GM21825 (cell line): ENCODE measurements at regions not wholly inside any gene's neighbourhood (a gene's known extent, or its start where the extent isn't known, plus 50 kb on each side); places are given as distances from the start of the nearest gene placed in this dataset.
"Not testable (repeated sequence)": the region's sequence is repeated elsewhere in the genome, so short reads cannot be mapped to it uniquely, and the experiment has no call there.

Experiments
- ATAC-seq: cut with Tn5 transposase; IDR thresholded peaks from one replicate; pipeline ENCODE4 v1.9.1; 2021; ENCODE audit warnings: mild to moderate bottlenecking, moderate library complexity; ENCODE audit not compliant: unreplicated experiment

DNA sequence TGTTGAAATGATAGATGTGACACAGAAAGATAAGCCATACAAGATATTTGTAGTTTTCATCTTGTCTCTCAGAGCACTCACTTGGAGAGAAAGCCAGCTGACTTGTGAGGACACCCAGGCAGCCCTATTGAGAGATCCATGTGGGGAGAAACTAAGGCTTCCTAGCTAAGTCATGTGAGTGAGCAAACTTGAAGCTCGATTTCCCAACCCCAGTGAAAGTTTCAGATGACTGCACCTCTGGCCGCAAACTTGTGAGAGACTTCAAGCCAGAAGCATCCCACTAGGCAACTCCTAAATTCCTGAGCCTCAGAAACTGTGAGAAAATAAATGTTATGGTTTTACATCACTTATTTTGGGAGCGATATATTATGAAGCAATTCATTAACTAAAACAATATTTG is 832.3 kb downstream of the LTN1 start:
- ATAC-seq: no peak

GRCh38 chr21:28159396-28159795 is 833.3 kb downstream of the LTN1 start:
- ATAC-seq: no peak

DNA sequence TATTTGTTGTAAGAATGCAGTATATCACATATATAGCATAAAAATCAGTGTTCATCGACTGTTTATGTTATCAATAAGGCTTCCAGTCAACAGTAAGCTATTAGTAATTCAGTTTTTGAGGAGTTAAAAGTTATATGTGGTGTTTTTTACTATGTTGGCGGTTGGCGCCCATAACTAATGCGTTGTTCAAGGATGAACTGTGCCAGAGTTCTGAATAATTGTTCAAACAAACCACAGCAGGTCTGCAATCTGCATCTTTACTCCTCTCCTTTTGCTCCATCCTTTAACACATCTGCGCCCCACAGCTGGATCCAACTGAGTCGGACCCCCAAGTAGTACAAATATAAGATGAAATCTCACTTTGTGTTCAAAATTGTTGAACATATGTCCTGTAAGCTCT is 836.1 kb downstream of the LTN1 start:
- no peak for ATAC-seq

GRCh38 chr21:28154121-28154520 is 838.6 kb downstream of the LTN1 start:
- ATAC-seq: no peak

GRCh38 chr21:28152732-28153131 is 839.9 kb downstream of the LTN1 start:
- no peak for ATAC-seq

DNA sequence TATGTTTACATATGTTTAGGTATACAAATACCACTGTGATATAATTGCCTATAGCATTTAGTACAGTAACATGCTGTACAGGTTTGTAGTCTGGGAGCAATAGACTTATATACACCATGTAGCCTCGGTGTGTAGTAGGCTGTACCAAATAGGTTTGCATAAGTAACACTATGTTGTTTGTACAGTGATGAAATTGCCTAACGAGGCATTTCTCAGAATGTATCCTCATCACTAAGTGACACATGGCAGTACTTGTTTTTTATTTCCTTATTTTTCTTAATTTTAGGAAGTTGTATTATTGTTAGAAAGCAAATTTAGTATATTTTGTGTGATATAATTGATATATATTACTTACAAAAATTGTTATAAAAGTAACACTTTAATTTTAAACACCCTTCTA is 840.9 kb downstream of the LTN1 start:
- ATAC-seq: no peak

DNA sequence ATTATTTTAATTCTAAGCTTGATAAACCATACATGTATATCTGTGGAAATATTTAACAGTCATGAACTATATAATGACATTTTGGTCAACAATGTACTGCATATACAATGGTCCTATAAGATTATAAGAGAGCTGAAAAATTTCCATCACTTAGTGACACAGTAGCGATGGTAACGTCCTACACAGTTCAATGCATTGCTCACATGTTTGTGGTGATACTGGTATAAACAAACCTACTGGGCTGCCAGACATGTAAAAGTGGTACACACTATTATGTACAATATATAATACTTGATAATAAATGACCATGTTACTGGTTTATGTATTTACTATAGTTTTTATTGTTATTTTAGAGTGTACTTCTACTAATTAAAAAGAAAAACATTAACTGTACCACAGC is 841.9 kb downstream of the LTN1 start:
- ATAC-seq: no peak

GRCh38 chr21:28148400-28149064 is 844.1 kb downstream of the LTN1 start:
- no peak for ATAC-seq

- no peak for ATAC-seq
These were observed 848.0 kb downstream of the LTN1 start for GRCh38 chr21:28144653-28145052.

DNA sequence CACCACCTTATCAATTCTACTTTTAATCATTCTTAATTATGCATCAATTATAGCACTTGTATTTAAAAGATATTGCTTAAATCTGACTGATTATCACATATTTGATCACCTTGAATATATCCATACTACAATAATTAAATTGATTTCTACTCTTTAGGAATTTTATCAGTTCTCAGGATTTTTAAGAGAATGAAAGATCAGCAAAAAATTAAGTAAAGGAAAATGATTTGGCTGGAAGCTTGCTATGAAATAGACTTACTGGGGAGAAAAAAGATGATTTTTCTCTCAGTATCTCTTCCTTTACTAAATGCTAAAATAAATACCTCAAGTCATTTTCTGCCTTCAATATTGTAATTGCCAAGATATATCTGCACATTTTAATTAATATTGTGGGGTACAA is 848.6 kb downstream of the LTN1 start:
- no peak for ATAC-seq

- no peak for ATAC-seq
These were observed 850.0 kb downstream of the LTN1 start for GRCh38 chr21:28142697-28143096.

- no peak for ATAC-seq
These were observed 854.4 kb downstream of the LTN1 start for GRCh38 chr21:28138272-28138671.

GRCh38 chr21:28136656-28137255 is 855.9 kb downstream of the LTN1 start:
- no peak for ATAC-seq

DNA sequence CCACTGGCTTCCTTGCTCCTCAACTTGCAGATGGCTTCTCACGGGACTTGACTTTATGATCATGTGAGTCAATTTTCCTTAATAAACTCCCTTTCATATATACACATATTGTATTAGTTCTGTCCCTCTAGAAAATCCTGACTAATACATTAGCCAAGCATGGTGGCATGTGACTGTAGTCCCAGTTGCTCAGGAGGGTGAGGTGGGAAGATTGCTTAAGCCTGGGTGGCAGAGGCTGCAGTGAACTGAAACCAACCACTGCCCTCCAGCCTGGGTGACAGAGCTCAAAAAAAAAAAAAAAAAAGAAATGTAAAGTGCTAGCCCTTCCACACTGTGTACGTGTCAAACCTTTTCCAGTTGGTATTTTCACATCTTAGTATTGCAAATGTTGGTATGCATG is 857.0 kb downstream of the LTN1 start:
- ATAC-seq: no peak

DNA sequence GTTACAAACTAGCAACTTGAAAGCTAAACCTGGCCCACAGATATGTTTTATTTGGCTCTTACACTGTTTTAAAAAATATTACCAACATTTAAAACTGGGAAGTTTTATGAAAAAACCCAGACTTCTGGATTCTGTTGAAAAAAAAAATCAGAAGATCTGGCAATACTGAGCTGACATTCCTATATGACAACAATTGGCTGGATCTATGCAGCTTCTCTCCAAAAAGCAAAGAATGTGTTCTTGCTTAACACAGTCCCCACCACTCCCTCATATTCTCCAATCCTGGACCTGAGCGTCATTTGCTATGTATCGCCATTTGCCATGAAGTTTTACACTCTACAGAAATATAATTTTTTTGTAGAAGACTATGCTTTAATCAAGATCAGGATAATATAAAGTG is 859.6 kb downstream of the LTN1 start:
- no peak for ATAC-seq

- no peak for ATAC-seq
These were observed 860.0 kb downstream of the LTN1 start for GRCh38 chr21:28132713-28133112.

DNA sequence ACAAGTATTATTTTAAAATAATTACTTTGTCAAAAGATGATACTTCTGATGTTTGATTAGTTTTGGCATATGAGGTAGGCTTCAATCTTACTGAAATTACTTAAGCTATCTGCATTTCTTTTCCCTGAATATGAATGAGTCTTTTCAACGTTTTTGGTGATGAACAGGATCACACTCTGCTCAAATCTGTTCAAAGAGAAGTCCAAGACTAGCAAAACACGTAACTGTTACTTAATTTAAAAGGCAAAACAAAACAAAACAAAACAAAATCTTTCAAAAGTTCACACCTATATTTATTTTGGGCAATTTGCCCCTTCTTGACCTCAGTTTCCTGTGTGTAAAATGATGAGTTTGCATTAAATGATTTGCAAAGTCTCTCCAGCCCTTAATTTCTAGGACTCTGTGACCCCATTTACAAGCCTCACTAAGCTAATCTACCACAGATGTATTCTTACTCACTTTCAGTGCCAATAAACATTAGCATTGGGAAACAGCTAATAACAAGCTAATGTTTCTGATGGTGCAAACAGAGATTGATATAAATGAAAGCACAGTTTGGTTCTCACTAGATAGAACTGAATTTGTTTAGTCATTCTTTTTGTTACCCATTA is 865.4 kb downstream of the LTN1 start:
- no peak for ATAC-seq

DNA sequence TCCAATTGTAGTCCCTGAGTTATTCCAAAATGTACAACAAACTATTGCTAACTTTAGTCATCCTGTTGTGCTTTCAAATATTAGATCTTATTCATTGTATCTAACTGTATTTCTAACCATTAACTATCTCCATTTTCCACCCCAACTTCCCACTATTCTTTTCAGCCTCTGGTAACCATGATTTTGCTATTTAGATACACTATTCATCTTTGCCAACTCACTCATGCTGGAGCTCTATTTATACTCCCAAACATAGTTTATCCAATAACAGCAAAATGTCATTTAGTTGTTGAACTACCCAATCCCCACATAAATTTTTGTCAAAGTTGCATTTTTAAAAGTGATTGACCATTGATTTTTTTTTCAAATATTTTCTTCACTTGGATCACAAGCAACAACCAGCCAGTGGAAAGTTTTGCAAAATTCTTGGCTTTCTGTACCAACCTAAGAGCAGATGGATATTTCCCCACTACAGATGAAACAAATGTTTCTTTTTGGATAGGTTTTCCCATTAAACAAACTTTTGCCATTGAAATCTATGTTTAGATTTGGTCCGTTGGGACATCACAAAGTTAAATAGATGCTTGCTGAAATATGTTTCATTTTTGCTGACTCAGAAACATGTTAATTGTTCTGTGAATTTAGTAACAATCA is 866.0 kb downstream of the LTN1 start:
- ATAC-seq: no peak

GRCh38 chr21:28124541-28124940 is 868.1 kb downstream of the LTN1 start:
- no peak for ATAC-seq

DNA sequence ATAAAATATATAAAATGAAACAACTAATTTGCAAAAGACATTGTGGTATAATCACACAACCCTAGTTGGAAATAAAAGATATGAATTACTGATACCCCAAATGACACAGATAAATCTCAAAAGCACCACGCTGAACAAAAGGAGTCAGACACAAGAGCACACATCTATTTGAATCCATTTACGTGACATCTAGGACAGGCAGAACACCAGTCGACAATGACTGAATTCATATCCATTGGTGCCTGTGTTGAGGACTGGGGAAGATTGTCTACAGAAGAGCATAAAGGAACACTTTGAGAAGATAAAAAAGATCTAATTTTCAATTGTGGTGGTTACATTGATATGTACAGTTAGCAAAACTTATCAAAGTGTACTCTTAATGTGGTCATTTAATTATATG is 874.1 kb downstream of the LTN1 start:
- no peak for ATAC-seq

GRCh38 chr21:28114986-28115385 is 877.7 kb downstream of the LTN1 start:
- ATAC-seq: not testable (repeated sequence)

DNA sequence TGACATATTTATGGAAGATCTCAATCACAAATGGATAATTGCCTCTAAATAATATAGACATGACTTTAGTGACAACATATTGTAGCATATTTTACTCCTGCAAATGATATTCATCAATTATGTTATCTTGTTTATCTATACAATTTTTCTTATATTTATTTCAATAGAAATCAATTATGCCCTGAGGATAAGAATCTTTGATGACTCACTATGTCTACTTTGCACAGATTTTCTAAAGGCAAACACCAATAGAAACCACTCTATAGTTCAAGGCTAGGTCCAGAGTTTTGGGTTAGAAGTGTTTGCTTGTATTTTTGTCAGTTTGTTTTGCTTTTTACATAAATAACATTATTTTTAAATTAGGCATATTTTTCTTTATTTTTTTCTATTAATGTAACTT is 879.0 kb downstream of the LTN1 start:
- no peak for ATAC-seq
